Middle frontal gyrus (tissue), 1 donor: ENCODE measurements at regions not wholly inside any gene's neighbourhood (a gene's known extent, or its start where the extent isn't known, plus 50 kb on each side); places are given as distances from the start of the nearest gene placed in this dataset.

Experiments
- DNase-seq: peaks from one replicate; pipeline ENCODE4 v3.0.0-alpha.2; 2015; ENCODE audit warnings: low spot score; ENCODE audit errors: extremely low spot score

DNA sequence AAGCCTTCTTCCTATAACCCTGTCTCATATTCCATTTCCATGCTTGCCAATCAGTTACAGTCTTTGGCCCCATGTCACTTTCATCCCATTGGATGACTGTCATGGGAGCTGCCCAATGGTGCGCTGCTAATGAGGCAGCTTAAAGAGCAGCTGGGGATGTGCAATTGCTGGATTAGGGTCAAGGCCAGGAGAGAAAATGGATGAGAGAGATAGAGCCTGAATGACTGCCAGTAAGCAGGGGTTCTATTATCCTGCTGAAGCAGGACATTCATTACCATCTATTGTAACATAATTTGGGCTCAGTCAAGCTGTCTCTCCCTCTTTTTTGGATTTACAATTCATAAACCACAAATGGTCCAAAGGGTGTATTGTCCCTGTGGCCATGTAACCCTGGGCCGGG is 909.0 kb downstream of the CENPC start:
- no peak for DNase-seq

DNA sequence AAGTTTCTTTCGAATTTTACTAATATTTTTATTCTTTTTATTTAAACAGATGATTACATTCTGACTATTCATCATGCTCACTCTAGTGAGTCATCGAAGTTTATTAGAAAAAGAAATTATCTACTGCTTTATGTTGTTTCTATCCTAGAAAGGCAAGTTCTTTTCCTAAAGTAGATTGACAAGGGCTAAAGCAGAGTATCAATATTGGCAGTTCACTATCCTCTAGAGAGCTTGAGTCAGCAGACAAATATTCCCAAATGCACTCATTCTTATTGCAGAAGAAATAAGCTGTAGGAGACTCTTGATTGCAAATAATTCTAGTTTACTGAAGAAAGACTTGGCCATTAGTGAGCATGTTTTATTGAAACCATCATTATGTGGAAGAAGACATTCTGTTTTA is 911.8 kb downstream of the CENPC start:
- DNase-seq: no peak

DNA sequence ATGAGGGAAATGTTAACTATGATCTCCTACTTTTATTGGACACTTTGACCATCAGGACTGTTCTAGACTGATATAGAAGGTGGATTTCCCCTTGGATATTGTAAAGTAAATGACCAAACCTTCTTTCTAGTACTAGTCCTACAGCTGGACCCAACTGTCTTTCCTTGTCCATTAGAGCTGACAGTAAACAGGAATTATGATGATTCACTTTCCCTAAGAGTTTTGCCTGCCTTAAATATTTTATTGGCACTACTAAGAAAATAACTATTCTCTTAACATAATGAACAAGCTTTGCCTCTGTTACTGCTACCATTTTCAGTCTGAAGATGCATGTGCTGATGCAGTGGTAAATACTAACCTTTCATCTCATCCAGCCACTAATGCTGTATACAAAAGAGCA is 915.4 kb downstream of the CENPC start:
- DNase-seq: no peak

DNA sequence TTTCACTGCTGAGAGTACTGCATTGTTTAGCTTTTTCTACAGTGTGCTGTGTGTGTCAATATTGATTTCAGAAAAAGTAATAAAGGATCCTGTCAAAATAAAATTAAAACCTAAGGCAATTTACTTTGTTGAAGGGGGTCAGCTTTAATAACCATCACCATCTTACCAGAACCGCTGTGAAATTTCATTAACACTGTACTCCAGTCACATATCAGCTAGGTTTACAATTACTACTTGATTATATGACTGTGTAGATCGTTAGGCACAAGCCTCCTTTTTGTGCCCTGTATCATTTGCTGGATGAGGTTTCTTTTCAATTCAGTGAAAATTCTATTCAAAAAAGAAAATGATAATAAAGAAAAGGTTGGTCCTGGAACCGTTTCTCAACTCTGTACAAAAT is 917.2 kb downstream of the CENPC start:
- no peak for DNase-seq

DNA sequence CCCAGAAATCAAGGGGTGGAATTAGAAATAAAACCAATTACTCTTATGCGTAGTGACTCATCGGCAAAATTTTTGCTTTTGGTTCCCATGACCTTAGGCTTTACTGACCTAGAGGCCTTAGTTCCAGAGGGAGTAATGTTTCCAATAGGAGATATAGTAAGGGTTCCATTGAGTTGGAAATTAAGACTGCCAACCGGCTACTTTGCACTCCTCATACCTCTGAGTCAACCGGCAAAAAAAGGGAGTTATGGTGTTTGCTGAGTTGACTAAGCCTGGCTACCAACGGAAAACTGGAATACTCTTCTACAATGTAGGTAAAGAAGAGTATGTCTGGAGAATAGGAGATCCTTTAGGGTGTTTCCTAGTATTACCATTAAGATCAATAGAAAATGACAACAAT is 919.8 kb downstream of the CENPC start:
- no peak for DNase-seq

DNA sequence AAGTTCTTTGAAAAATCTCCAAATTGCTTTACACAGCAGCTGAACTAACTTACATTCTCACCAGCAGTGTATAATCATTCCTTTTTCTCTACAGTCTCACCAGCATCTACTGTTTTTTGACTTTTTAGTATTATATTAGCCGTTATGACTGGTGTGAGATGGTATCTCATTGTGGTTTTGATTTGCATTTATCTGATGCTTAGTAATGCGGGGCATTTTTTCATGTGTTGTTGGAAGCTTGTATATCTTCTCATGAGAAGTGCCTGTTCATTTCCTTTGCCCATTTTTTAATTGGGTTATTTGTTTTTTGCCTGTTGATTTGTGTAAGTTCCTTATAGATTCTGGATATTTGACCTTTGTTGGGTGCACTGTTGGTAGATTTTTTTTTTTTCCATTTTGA is 931.7 kb downstream of the CENPC start:
- no peak for DNase-seq

DNA sequence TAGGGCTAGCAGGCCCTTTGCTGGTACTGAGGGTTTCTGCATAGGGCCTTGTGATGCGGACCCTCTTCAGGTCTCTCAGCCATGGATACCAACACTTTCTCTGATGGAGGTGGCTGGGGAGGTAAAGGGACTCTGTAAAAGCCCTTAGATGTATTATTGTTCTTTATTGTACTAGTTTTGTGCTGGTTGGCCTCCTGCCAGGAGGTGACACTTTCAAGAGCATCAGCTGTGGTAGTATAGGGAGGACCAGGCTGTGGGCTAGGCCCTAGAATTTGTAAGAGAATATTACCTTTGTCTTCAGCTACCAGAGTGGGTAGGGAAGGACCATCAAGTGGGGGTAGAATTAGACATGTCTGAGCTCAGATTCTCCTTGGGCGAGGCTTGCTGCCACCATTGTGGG is 936.3 kb downstream of the CENPC start:
- DNase-seq: no peak

DNA sequence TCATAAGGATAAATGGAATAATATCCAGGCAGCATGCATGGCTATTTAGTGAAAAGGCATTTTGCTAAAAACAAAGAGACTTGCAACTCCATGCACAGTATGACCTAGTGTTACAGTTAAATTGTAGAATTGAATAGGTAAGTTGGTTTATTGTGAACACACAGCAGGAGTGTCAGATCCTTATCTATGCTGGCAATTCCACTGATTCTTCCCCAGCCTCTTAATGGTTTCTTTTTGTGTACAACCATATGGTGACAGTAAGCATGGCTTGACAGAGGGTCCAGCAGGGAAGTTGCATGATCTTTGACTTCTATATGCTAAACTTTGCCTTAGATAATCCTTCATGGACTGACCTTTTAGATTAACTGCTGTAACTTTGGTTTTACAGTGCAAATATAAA is 936.6 kb upstream of the EPHA5 start:
- no peak for DNase-seq

DNA sequence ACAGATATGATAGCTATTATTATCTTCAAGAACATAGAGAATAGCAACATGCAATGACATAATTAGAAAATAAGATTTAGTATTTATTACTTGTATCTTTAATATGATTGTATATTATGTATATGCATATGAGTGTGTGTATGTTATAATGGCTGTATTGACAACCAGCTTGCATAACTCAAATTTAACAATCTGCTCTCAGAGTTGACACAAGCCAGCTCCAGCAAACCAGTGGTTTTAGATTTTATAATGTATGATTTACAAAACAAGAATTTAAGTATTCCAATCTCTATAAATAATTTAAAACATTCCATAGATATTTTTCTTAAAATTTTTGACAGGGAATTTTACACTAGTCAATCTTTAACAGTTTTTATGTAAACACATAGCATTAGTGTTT is 935.9 kb upstream of the EPHA5 start:
- no peak for DNase-seq

DNA sequence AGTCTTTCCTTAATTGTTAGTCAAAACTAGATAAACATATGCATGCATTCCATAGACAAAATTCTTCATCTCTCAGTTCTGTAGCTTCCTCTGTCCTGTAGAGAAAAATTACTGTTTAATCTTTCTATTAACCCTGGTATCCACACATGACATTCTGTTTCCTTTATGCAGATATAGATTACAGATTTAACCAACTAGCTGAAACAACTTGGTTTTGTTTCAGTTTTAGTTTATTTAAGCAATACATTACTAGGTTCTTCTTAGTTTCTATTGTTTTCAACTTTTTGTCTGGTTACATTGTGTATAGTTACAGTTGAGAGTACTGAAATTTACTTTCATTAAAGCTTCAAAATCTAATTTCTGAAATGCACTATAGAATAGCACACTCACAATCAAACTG is 933.9 kb upstream of the EPHA5 start:
- DNase-seq: no peak

DNA sequence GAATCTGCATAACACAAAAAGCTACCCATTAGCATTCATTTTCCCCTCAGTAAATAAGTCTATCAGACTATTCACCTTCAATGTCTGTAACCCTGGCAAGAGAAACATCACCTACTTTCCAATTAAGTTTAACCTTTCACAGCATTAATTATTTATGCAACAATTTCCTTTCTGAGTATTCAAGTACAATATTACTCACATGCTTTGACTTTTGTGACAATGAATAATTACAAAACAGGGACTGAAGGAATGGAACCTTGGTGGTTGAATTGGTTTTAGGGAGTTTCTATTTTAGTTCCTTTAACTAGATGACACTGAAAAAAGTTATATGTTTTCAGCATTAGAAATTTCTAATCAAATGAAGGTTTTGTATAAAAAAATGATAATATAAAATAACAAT is 932.3 kb upstream of the EPHA5 start:
- no peak for DNase-seq

DNA sequence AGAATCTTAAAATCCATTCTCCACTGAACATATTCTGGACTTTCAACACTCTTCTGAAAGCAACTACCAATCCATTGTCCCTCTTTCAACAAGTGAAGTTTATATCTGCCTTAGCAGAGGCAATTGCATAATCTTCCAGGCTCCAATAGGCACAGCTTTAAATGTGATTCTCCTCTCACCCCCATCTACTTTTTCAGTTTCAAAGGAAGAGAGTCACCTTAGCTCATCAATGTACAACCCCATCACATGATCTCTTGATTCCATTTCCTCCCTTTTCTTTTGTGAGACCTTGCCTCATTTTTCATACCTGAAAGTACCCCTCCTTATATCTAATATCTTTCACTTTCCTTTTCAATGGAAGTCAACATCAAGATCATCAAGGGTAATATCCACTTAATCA is 921.7 kb upstream of the EPHA5 start:
- no peak for DNase-seq

DNA sequence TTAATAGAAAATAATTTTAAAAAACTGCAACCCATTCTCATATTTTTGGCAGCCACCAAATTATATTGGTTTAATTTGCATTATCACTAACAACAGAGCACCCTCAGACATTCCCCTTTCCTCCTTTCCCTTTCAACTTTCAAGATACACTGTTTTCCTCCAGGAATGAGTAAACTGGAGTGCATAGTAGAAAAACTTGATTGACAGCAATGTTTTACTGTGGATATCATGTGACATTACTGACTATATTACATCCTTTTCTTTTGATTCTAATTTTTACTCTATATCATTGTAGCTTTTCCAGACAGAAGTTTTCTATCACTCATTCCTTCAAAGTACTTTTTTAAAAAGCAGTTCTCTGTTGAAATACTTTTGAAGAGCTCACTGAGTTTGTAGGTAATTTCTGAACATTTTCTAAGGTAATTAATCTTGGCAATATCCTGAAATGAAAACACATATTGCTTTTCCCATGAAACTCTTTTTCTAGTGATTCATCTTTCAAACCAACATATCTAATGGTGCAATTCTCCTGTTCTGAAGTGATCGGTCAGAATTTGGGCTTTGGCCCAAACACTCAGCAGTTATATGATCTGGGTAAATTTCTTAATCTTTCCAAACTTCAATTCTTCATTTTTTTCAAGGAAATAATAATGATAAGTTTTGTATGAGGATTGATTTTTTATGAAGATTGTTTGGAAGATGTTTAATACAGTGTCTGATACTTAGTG is 920.4 kb upstream of the EPHA5 start:
- DNase-seq: no peak

DNA sequence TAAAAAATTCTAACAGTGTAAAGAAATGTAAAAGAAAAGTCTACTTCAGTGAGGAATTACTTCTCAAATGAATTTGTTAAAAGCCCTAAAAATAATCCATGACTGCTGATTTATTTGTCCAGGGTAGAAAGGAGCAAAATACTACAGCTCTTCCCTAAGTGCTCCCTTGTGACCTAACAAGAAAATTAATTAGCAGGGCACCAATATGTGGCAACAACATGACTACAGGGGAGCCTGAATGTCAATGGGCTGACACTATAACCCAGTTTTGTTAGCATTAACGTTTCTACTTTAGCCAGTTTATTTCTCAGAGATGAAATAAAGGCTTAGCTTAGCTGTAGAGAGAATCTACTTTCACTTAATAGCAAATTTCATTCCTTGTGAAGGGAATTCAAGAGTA is 918.9 kb upstream of the EPHA5 start:
- DNase-seq: no peak

DNA sequence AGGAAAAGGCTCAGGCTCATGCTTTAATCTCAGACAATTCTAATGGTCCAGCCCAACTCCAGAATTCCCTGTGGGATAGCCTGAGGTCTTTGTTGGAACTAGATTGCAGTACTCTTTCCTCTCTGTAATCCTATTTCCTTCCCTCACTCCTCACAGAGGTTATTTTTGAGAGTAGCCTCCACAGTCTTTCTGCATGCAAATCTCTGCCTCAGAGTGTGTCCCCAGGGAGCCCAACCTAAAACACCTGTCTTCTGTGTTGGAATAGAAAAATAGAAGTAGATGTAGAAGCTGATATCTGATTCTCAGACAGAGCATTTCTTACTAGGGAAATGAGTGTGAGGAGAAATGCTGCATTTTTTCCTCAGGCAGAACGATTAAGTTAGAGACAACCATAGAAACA is 915.5 kb upstream of the EPHA5 start:
- DNase-seq: no peak

DNA sequence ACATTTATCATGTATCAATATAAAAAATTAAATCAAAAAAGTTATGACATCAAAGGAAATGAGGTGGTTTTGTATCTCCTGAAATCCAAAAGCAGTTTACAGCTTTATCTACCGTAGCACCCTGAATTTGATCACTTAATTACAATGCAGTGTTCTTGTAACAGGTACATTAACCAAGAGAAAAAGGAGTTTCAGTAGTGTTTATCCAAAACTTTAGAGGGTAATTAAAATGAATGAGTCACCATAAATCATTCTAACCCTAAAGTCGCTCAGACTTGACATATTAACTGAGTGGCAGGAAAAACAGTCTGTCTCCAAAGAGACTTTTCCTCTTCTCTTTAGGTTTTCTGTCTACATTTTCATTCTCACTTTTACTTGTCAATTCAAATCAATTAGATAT is 907.6 kb upstream of the EPHA5 start:
- DNase-seq: no peak

DNA sequence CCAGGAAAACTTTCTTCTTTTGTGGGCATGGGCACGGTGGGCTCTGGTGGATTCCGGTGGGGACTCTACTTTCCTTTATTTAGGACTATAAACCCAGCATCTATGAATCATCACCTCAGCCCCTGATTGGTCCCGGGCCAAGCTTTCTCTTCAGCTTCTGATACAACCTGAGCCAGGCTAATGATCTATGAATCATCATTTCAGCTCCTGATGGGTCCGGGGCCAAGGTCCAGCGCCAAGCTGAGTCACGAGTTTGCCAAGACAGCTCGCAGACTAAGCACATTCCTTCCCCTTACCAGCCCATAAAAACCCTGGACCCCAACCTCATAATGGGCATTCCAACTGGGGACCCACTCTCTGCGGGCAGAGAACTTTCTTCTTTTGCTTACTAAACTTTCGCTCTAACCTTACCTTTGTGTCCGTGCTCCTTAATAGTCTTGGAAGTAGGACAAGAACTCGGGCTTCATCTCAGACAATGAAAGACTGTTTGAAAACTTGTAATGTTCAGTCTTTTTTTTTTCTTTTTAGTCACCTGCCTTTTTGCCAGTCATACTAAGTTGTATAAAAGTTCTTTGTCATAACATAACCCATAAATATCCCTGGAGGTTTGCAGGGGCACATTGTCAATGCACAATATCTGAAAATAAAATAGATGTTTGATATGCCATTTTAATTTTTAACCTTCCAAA is 904.9 kb upstream of the EPHA5 start:
- no peak for DNase-seq

DNA sequence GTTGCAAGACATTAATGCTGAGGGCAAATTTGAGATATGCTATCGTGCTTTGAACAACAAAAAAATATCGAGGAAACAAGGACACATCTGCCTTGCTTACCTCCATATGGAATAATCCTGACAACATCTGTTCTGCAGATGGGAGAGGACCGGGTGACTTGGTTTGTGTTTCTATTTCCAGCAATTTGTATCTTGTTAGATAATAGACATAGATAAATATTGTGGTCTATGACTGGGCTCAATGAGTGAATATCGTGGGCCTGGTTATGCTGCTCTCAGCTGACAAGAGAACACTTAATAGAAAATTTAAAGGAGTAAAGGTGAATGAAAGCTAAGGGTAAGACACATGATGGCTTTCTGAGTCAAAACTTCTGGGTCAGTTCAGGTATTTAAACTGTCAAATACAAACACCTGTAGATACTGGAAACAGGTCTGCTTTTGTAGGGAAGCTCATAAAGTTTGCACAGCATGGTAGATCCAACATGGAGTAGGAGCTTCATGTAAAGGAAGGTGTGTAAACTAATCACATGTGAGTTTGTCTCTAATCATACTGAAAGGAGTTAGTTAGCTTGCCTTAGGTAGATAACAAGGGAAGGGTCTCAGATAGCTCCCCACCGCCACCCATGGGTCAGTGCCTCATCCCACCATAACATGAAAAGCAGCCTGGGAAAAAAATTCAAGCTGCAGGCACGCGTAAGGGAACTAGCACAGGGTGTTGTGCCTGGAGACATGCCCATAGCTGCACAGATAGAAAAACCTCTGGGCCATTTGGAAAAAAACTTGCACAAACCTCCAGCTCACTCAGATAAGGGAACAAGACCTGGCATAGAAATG is 904.1 kb upstream of the EPHA5 start:
- no peak for DNase-seq

DNA sequence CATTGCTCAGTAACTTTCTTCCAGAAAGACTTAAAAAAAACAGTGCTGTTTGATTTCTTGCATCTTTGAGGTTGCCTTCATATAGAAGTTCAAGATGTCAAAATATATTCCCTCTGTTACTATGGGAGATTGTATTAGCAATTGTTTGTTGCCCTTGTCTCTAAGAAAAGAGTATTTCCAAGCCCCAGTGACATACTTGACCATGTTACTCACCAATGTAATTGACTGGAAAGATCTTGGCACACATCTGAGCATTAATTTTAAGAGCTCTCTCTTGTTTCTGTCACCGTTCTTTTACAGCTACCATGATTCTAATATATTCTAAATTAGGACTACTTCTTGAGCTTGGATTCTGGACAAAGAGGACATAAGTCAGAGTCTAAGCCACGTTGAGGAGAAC is 902.7 kb upstream of the EPHA5 start:
- no peak for DNase-seq

DNA sequence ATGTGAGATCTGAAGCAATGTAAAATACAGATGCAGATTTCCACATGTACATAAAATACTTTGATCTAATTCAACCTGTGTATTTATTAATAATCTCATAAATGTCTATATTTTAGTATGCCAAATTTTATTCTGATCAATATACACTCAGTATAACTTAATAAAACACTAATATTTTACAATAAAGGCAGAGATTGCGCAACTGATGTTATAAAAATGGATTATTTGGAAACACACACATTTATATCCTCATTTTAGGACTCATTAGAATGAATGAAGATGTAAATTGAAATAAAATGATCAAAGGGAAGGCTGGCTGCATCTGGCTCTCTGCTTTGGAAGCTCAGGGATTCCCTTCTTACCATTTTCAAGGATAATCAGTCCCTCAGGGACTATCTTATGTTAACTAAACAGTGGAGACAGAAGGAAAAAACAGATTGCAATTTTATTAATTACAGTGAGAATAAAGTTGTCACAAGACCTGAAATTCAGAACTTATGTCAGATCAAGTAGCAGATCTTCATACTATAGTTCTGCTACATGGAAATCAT is 900.9 kb upstream of the EPHA5 start:
- no peak for DNase-seq

DNA sequence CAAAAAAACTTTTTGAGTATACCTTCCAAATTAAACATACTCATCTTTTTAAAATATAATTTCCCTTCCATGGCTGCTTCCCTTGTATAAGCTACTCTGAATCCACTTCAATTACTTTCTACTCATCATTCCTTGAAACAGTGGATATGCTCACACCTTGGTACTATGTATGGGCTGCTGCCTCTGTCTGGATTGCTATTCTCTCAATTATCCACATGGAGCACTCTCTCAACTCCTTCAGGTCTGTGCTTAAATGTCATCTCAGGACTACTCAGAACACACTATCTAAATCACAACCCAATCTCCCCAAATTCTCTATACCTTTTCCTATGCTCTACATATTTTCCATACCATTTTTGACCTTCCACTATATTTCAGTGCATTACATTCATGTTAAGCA is 898.9 kb upstream of the EPHA5 start:
- no peak for DNase-seq

DNA sequence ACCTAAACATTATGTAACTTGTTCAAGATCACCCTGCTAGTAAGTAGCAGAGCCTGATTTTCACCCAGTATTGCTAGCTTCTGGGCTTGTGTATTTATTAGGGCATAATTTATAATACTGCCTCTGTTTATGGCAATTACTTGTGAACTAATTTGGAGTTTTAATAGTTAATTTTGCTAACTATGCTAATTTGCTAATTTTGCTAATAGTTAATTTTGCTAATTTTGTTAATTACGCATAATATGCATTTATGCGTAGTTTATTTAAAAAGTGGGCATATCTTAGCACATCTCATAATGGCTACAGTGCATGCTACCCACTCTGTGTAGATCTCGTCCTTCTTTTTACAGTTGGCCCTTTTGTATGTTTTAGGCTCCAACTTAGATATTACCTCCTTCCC is 898.1 kb upstream of the EPHA5 start:
- DNase-seq: no peak
